NCI-H1694 (cell line): ENCODE measurements at regions not wholly inside any gene's neighbourhood (a gene's known extent, or its start where the extent isn't known, plus 50 kb on each side); places are given as distances from the start of the nearest gene placed in this dataset.
"Not testable (repeated sequence)": the region's sequence is repeated elsewhere in the genome, so short reads cannot be mapped to it uniquely, and the experiment has no call there.

Source experiments
- DNase-seq: peaks from one replicate; lab custom pipeline; 2025; lab: John Stamatoyannopoulos, UW

- no peak for DNase-seq
Observed at GRCh38 chr16:9141813-9142212, 50.4 kb downstream of the HAPSTR1 start.

GRCh38 chr16:9144106-9144505, 52.7 kb downstream of the HAPSTR1 start:
- DNase-seq: no peak

GRCh38 chr16:9148374-9149015, 57.1 kb downstream of the HAPSTR1 start:
- no peak for DNase-seq

GRCh38 chr16:9151074-9151473, 59.6 kb downstream of the HAPSTR1 start:
- DNase-seq: no peak

GRCh38 chr16:9151597-9151996, 60.2 kb downstream of the HAPSTR1 start:
- DNase-seq: no peak

GRCh38 chr16:9152649-9153501, 61.4 kb downstream of the HAPSTR1 start:
- DNase-seq: no peak

DNA sequence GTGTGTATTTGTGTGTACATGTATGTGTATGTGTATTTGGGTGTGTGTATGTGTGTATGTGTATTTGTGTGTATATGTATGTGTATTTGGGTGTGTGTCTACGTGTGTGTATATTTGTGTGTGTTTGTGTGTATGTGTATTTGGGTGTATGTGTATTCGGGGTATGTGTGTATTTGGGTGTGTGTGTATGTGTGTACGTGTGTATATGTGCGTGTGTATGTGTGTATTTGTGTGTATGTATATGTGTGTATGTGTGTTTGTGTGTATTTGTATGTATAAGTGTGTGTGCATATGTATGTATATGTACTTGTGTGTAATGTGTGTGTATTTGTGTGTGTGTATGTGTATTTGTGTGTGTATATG, 62.0 kb downstream of the HAPSTR1 start:
- no peak for DNase-seq

DNA sequence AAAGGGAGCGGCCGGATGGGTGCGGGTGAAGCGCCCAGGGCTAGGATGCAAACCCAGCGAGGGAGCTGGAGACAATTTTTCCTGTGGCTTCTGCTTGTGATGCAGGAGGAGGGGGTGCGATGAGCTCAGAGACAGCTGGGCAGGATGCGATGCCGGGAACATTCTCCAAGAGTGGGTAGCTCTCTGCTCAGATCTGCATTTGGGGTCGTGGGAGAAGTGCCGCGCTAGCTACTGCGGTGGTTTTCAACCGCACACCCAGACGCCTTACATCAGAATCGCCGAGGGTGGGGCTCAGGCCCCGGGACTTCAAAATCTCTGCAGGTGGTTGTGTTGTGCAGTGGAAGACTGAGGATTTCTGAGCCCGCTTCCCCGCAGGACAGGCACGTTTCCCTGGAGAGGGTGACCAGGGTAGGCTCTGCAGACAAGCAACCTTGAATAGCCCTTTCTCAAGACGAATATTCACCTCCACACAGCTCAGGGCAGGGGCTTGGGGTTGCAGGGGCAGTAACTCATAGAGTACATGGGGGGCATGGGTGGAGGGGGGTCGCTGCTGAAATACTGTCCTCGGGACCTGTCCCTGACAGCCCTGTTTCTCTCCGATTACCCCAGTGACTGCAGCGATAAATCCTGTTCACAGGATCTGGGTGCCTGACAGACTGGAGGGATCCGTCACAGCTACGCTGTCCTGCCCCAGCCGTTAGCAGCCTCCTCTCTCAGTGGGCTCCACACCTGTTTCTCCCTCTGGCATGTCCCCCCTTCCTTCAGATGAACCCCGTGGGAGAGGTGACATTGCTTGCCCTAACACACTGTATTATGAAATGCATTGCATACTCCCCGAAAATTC, 63.3 kb downstream of the HAPSTR1 start:
- no peak for DNase-seq

DNA sequence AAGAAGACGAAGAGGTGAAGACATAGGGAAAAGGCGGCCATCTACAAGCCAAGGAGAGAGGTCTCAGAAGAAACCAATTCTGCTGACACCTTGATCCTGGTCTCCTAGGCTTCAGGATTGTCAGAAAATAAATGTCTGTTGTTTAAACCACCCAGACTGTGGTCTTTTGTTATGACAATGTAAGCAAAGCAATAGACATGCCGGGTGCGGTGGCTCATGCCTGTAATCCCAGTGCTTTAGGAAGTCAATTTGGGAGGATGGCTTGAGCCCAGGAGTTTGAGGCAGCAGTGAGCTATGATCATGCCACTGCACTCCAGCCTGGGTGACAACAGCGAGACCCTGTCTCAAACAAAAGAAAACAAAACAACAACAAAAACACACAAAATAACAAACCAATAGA, 64.4 kb downstream of the HAPSTR1 start:
- DNase-seq: no peak

DNA sequence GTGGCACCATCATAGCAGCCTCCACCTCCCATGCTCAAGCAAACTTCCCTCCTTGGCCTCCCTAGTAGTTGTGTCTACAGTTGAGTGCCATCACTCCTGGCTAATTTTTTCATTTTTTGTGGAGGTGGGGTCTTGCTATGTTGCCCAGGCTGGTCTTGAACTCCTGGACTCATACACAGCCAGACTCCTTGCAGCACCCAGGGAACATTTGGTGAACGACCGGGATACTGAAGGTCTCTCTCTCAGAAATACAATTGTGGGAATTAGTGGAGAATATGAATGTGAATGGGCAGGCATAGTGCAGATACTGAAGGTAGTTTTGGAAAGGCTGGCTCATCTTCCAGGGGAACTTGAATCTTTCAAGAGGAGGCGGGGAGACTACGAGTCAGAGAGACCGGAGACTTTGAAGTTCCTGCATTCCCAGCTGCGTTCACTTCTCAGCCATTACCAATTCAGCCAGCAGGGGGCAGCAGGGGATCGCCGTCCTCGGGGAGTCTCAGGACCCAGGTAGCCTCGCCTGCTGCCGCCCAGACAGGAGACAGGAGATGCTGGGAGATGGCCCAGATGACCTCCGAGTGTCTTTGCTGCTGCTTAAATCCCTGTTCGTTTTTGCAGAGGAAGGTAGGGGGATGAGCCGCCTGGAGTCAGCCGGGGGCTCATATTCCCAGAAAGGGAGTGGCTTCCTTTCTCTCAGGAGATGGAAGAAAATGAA, 68.6 kb downstream of the HAPSTR1 start:
- DNase-seq: no peak

GRCh38 chr16:9160551-9160911, 69.1 kb downstream of the HAPSTR1 start:
- no peak for DNase-seq

- no peak for DNase-seq
Observed at GRCh38 chr16:9165681-9166080, 74.2 kb downstream of the HAPSTR1 start.

DNA sequence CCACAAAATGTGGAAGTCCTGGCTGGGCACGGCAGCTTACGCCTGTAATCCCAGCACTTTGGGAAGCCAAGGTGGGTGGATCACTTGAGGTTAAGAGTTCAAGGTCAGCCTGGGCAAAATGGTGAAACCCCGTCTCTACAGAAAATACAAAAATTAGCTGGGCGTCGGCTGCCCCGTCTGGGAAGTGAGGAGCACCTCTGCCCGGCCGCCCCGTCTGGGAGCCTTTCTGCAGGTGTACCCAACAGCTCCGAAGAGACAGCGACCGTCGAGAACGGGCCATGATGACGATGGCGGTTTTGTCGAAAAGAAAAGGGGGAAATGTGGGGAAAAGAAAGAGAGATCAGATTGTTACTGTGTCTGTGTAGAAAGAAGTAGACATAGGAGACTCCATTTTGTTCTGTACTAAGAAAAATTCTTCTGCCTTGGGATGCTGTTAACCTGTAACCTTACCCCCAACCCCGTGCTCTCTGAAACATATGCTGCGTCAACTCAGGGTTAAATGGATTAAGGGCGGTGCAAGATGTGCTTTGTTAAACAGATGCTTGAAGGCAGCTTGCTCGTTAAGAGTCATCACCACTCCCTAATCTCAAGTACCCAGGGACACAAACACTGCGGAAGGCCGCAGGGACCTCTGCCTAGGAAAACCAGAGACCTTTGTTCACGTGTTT, 75.0 kb downstream of the HAPSTR1 start:
- not testable (repeated sequence) for DNase-seq

GRCh38 chr16:9169094-9169493, 77.7 kb downstream of the HAPSTR1 start:
- DNase-seq: no peak

DNA sequence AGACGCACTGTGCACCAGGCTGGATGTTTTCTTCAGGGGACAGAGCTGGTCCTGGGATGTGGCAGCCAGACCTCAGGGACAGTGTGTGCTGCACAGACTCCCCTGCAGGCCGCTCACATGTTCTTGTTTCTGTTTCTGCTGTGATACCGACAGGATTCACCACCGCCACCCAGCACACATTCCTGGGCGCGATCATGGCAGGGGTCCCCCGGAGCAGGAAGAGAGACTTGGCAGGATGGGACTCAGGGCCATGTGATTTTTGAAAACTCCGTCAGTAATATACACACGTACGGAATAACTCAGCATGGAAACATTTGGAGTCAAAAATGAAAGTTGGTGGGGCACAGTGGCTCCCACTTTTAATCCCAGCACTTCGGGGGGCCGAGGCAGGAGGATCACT, 79.0 kb downstream of the HAPSTR1 start:
- no peak for DNase-seq

- DNase-seq: no peak
Observed at GRCh38 chr16:9176547-9177418, 85.3 kb downstream of the HAPSTR1 start.

DNA sequence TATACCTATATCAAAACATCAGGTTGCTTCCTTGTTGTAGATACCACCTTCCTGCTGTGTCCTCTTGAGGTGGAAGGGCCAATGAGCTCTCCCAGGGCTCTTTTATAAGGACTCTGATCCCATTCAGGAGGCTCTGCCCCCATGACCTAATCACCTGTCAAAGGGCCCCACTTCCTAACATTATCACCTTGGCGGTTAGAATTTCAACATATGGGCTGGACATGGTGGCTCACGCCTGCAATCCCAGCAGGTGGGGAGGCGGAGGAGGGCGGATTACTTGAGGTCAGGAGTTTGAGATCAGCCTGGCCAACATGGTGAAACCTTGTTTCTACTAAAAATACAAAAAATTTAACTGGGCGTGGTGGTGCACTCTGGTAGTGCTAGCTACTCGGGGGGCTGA, 86.4 kb downstream of the HAPSTR1 start:
- DNase-seq: no peak

DNA sequence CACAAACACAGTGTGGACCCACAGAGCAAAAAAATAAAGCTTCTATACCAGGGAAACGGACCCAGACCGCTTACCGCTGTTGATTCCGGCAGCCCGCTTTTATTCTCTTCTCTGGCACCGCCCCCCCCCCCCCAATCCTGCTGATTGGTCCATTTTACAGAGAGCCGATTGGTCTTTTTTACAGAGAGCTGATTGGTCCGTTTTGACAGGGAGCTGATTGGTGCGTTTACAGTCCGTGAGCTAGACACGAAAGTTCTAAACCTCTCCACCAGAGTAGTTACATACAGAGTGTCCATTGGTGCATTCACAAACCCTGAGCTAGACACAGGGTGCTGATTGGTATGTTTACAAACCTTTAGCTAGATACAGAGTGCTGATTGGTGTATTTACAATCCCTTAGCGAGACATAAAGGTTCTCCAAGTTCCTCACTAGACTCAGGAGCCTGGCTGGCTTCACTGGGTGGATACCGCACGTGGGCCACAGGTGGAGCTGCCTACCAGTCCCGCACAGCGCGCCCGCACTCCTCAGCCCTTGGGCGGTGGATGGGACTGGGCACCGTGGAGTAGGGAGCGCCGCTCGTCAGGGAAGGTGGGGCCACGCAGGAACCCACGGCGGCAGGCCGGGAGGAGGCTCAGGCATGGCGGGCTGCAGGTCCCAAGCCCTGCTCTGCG, 92.4 kb downstream of the HAPSTR1 start:
- no peak for DNase-seq

DNA sequence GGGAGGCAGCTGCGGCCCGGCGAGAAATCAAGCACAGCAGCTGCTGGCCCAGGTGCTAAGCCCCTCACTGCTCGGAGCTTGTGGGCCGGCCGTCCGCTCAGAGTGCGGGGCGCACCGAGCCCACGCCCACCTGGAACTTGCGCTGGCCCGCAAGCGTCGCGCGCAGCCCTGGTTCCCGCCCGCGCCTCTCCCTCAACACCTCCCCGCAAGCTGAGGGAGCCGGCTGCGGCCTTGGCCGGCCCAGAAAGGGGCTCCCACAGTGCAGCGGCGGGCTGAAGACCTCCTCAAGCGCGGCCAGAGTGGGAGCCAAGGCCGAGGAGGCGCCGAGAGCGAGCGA, 92.9 kb downstream of the HAPSTR1 start:
- DNase-seq: no peak

GRCh38 chr16:9185381-9185780, 93.9 kb downstream of the HAPSTR1 start:
- no peak for DNase-seq
